CD4-positive, alpha-beta T cell (primary cell): ENCODE measurements at regions not wholly inside any gene's neighbourhood (a gene's known extent, or its start where the extent isn't known, plus 50 kb on each side); places are given as distances from the start of the nearest gene placed in this dataset.

ENCODE experiments used
- ATAC-seq: fragments of 200-7000 bp; cut with Tn5 transposase; one replicate; pipeline ENCODE4 v1.10.0; 2022; ENCODE audit warnings: mild to moderate bottlenecking; ENCODE audit not compliant: poor library complexity
- CTCF ChIA-PET: fragments of 350-600 bp; sonication (Branson Sonifier 250); formaldehyde crosslinking; loops from one replicate; lab custom pipeline; 2021; ENCODE audit warnings: antibody characterized with exemption, inconsistent platforms; lab: Charles Lee
- POLR2A ChIA-PET: fragments of 350-600 bp; sonication (Branson Sonifier 250); formaldehyde crosslinking; loops from one replicate; lab custom pipeline; 2021; ENCODE audit warnings: antibody characterized with exemption, inconsistent platforms; lab: Charles Lee
- DNase-seq, 14 experiments: peaks; one replicate each; pipeline ENCODE4 v3.0.0-alpha.2; 2013 to 2020; ENCODE audit warnings: mixed read lengths in 2 of 14
- H3K27ac ChIP-seq, 2 donors: one replicate each; pipeline versions ENCODE4 v1.5.1 to v1.7.0; 2013; ENCODE audit warnings: low read length in 2 of 2, low read depth in 1 of 2, mild to moderate bottlenecking in 1 of 2
- H3K27me3 ChIP-seq, 2 experiments: 1 replicate in 1 of 2; 2 replicates in 1 of 2; pipeline versions ENCODE4 v1.6.1 to v1.7.0; 2013; ENCODE audit warnings: low read length in 2 of 2, control low read depth in 1 of 2, mild to moderate bottlenecking in 1 of 2, moderate library complexity in 1 of 2; ENCODE audit not compliant: insufficient read depth in 2 of 2, control insufficient read depth in 1 of 2
- H3K36me3 ChIP-seq: one replicate; pipeline ENCODE4 v1.6.1; 2013; ENCODE audit warnings: low read length, control low read depth; ENCODE audit not compliant: insufficient read depth
- H3K4me1 ChIP-seq: one replicate; pipeline ENCODE4 v1.6.1; 2013; ENCODE audit warnings: low read length, control low read depth; ENCODE audit not compliant: insufficient read depth
- H3K4me3 ChIP-seq: one replicate; pipeline ENCODE4 v1.5.1; 2013; ENCODE audit warnings: mild to moderate bottlenecking, low read length, moderate library complexity
- H3K9me3 ChIP-seq, 2 experiments: 1 replicate in 1 of 2; 2 replicates in 1 of 2; pipeline versions ENCODE4 v1.6.1 to v1.7.0; 2013; ENCODE audit warnings: low read length in 2 of 2, mild to moderate bottlenecking in 2 of 2, control low read depth in 1 of 2, moderate library complexity in 1 of 2; ENCODE audit not compliant: control insufficient read depth in 1 of 2, insufficient read depth in 1 of 2
- H3K27ac Mint-ChIP-seq: one replicate; pipeline ENCODE4 v1.8.0; 2020; ENCODE audit warnings: mixed read lengths
- H3K27me3 Mint-ChIP-seq: one replicate; pipeline ENCODE4 v1.8.0; 2021; ENCODE audit warnings: mixed read lengths
- H3K36me3 Mint-ChIP-seq: one replicate; pipeline ENCODE4 v1.8.0; 2021; ENCODE audit warnings: low read depth, mixed read lengths
- H3K4me1 Mint-ChIP-seq: one replicate; pipeline ENCODE4 v1.8.0; 2021; ENCODE audit warnings: low read depth, mixed read lengths
- H3K4me3 Mint-ChIP-seq: one replicate; pipeline ENCODE4 v1.8.0; 2020; ENCODE audit warnings: mild to moderate bottlenecking, mixed read lengths
- H3K9me3 Mint-ChIP-seq: one replicate; pipeline ENCODE4 v1.8.0; 2020; ENCODE audit warnings: mixed read lengths
- CTCF ChIP-seq: fragments of 200-600 bp; IDR thresholded peaks from one replicate; pipeline ENCODE4 v1.8.0; 2022; ENCODE audit warnings: antibody characterized with exemption, mild to moderate bottlenecking
- intact Hi-C, 2 experiments: fragments of 100-400 bp; cut with DNase I in 1 of 2; cut with micrococcal nuclease in 1 of 2; formaldehyde crosslinking; loops; one replicate each; pipeline versions ENCODE4 v1.15.1 to v1.9.0; 2023 to 2025; cut with DNase I, micrococcal nuclease

- Histone ChIP-seq H3K36me3 (no peaks in the 10 kb centered on the region), H3K4me3 (no peak overlapping the region), H3K27me3 (peaks cover 2 to 3% of the 10 kb centered on the region in 2 experiments), H3K4me1 (no peaks in the 10 kb centered on the region), H3K27ac (no peak overlapping the region), H3K9me3 (no peaks in the 10 kb centered on the region)
- no peaks in the 10 kb centered on the region for H3K36me3 Mint-ChIP-seq
- intact Hi-C loops, result no loop called here
- no peak for ATAC-seq
- H3K9me3 Mint-ChIP-seq, result no peaks in the 10 kb centered on the region
- ChIA-PET POLR2A (no interaction called here), CTCF (no interaction called here)
- no peaks in the 10 kb centered on the region for H3K4me1 Mint-ChIP-seq
- DNase-seq, result no peak
- H3K4me3 Mint-ChIP-seq, result no peak overlapping the region
- H3K27ac Mint-ChIP-seq, result no peak overlapping the region
- no peaks in the 10 kb centered on the region for H3K27me3 Mint-ChIP-seq
- TF ChIP-seq CTCF, result no peak
Measured at GRCh38 chr20:57844626-57845596, 135.1 kb upstream of the PMEPA1 start.

GRCh38 chr20:57843941-57844625, 134.3 kb upstream of the PMEPA1 start:
- intact Hi-C loops, result no loop called here
- Mint-ChIP-seq H3K36me3 (no peaks in the 10 kb centered on the region), H3K27me3 (no peaks in the 10 kb centered on the region), H3K27ac (no peak overlapping the region), H3K9me3 (no peaks in the 10 kb centered on the region), H3K4me1 (no peaks in the 10 kb centered on the region), H3K4me3 (no peak overlapping the region)
- H3K27ac ChIP-seq, result no peak overlapping the region
- no peak for TF ChIP-seq CTCF
- ChIA-PET POLR2A (no interaction called here), CTCF (no interaction called here)
- H3K4me3 ChIP-seq, result no peak overlapping the region
- DNase-seq (no peak), ATAC-seq (no peak)
- no peaks in the 10 kb centered on the region for H3K36me3 ChIP-seq
- H3K4me1 ChIP-seq, result no peaks in the 10 kb centered on the region
- no peaks in the 10 kb centered on the region for H3K9me3 ChIP-seq
- peaks cover 0 to under 1% of the 10 kb centered on the region in 2 experiments for H3K27me3 ChIP-seq

GRCh38 chr20:57842720-57843119, 132.9 kb upstream of the PMEPA1 start:
- no peaks in the 10 kb centered on the region for H3K27me3 Mint-ChIP-seq
- ChIA-PET POLR2A (no interaction called here), CTCF (no interaction called here)
- ATAC-seq (no peak), DNase-seq (no peak)
- Histone ChIP-seq H3K4me3 (no peak overlapping the region), H3K36me3 (no peaks in the 10 kb centered on the region), H3K4me1 (no peaks in the 10 kb centered on the region), H3K27me3 (no peaks in the 10 kb centered on the region), H3K27ac (no peak overlapping the region), H3K9me3 (no peaks in the 10 kb centered on the region)
- intact Hi-C loops, result no loop called here
- H3K4me1 Mint-ChIP-seq, result no peaks in the 10 kb centered on the region
- no peak for TF ChIP-seq CTCF
- H3K36me3 Mint-ChIP-seq, result no peaks in the 10 kb centered on the region
- no peaks in the 10 kb centered on the region for H3K9me3 Mint-ChIP-seq
- H3K27ac Mint-ChIP-seq, result no peak overlapping the region
- H3K4me3 Mint-ChIP-seq, result no peak overlapping the region
